ENCODE measurements at regions not wholly inside any gene's neighbourhood (a gene's known extent, or its start where the extent isn't known, plus 50 kb on each side); places are given as distances from the start of the nearest gene placed in this dataset.

GRCh38 chr5:24353611-24354010 lies 291.2 kb downstream of the CDH10 start:
- no peak overlapping the region for H3K4me3 Mint-ChIP-seq
- TF ChIP-seq CTCF (conservative IDR thresholded peaks at IDR 0.05) = no peak
- H3K27me3 Mint-ChIP-seq (ENCODE audit: low read depth) = no peaks in the 10 kb centered on the region
- no peaks in the 10 kb centered on the region for H3K36me3 Mint-ChIP-seq (ENCODE audit: low read depth)
- no peaks in the 10 kb centered on the region for H3K9me3 Mint-ChIP-seq
- H3K4me1 Mint-ChIP-seq = no peaks in the 10 kb centered on the region
- no peak for DNase-seq (ENCODE audit: low read depth, low spot score)
- no peak overlapping the region for H3K27ac Mint-ChIP-seq (ENCODE audit: unreplicated experiment)

GRCh38 chr5:24363789-24364481 lies 280.8 kb downstream of the CDH10 start:
- TF ChIP-seq CTCF (conservative IDR thresholded peaks at IDR 0.05) = no peak
- no peaks in the 10 kb centered on the region for H3K4me1 Mint-ChIP-seq
- H3K4me3 Mint-ChIP-seq = no peak overlapping the region
- no peak for DNase-seq (ENCODE audit: low read depth, low spot score)
- H3K27ac Mint-ChIP-seq (ENCODE audit: unreplicated experiment) = no peak overlapping the region
- no peaks in the 10 kb centered on the region for H3K36me3 Mint-ChIP-seq (ENCODE audit: low read depth)
- H3K9me3 Mint-ChIP-seq = peaks cover 8% of the 10 kb centered on the region
- H3K27me3 Mint-ChIP-seq (ENCODE audit: low read depth) = no peaks in the 10 kb centered on the region

- H3K4me1 Mint-ChIP-seq = no peaks in the 10 kb centered on the region
- TF ChIP-seq CTCF (conservative IDR thresholded peaks at IDR 0.05) = no peak
- H3K27me3 Mint-ChIP-seq (ENCODE audit: low read depth) = no peaks in the 10 kb centered on the region
- H3K27ac Mint-ChIP-seq (ENCODE audit: unreplicated experiment) = no peak overlapping the region
- no peak overlapping the region for H3K4me3 Mint-ChIP-seq
- H3K36me3 Mint-ChIP-seq (ENCODE audit: low read depth) = no peaks in the 10 kb centered on the region
- no peak for DNase-seq (ENCODE audit: low read depth, low spot score)
- peaks cover 8% of the 10 kb centered on the region for H3K9me3 Mint-ChIP-seq
Observed at GRCh38 chr5:24364711-24365110, 280.1 kb downstream of the CDH10 start.

- DNase-seq (ENCODE audit: low read depth, low spot score) = no peak
- Mint-ChIP-seq H3K27ac (ENCODE audit: unreplicated experiment) (no peak overlapping the region), H3K9me3 (peaks cover 8% of the 10 kb centered on the region), H3K4me1 (no peaks in the 10 kb centered on the region), H3K36me3 (ENCODE audit: low read depth) (no peaks in the 10 kb centered on the region), H3K4me3 (no peak overlapping the region), H3K27me3 (ENCODE audit: low read depth) (no peaks in the 10 kb centered on the region)
- TF ChIP-seq CTCF (conservative IDR thresholded peaks at IDR 0.05) = no peak
Observed at GRCh38 chr5:24365406-24365805, 279.4 kb downstream of the CDH10 start.

- Mint-ChIP-seq H3K27me3 (ENCODE audit: low read depth) (no peaks in the 10 kb centered on the region), H3K4me3 (no peak overlapping the region), H3K27ac (ENCODE audit: unreplicated experiment) (no peak overlapping the region), H3K4me1 (no peaks in the 10 kb centered on the region), H3K9me3 (peaks cover under 1% of the 10 kb centered on the region), H3K36me3 (ENCODE audit: low read depth) (no peaks in the 10 kb centered on the region)
- no peak for TF ChIP-seq CTCF (conservative IDR thresholded peaks at IDR 0.05)
- DNase-seq (ENCODE audit: low read depth, low spot score) = no peak
Observed at GRCh38 chr5:24367216-24367615, 277.6 kb downstream of the CDH10 start.

Measured in neural crest cell (in vitro differentiated cells).